RWPE2 (cell line): ENCODE measurements at regions not wholly inside any gene's neighbourhood (a gene's known extent, or its start where the extent isn't known, plus 50 kb on each side); places are given as distances from the start of the nearest gene placed in this dataset.

Experiments used
- ATAC-seq: fragments of 200-7000 bp; cut with Tn5 transposase; 3 replicates; pipeline ENCODE4 v1.9.1; 2021; ENCODE audit warnings: low read depth
- DNase-seq: peaks from one replicate; pipeline ENCODE4 v3.0.0-alpha.2; 2020; ENCODE audit warnings: low spot score
- H3K27ac ChIP-seq: fragments of 450-650 bp; 2 replicates; pipeline ENCODE4 v1.5.1; 2017; ENCODE audit warnings: mild to moderate bottlenecking; ENCODE audit not compliant: poor library complexity, severe bottlenecking
- H3K27me3 ChIP-seq: fragments of 250-450 bp; sonication (Bioruptor Pico); 2 replicates; pipeline ENCODE4 v1.5.1; 2021; ENCODE audit warnings: mild to moderate bottlenecking, moderate library complexity; ENCODE audit not compliant: insufficient read depth, poor library complexity, severe bottlenecking
- H3K36me3 ChIP-seq: fragments of 250-450 bp; sonication (Bioruptor Pico); 2 replicates; pipeline ENCODE4 v1.5.1; 2020; ENCODE audit warnings: low read depth, mild to moderate bottlenecking, moderate library complexity
- H3K4me1 ChIP-seq: fragments of 250-450 bp; sonication (Bioruptor Pico); 2 replicates; pipeline ENCODE4 v1.5.1; 2021; ENCODE audit warnings: mild to moderate bottlenecking, moderate library complexity; ENCODE audit not compliant: insufficient read depth, poor library complexity, severe bottlenecking
- H3K4me3 ChIP-seq: fragments of 250-450 bp; sonication (Bioruptor Pico); 2 replicates; pipeline ENCODE4 v1.5.1; 2021; ENCODE audit warnings: mild to moderate bottlenecking, moderate library complexity; ENCODE audit not compliant: severe bottlenecking
- H3K9me3 ChIP-seq: fragments of 250-450 bp; sonication (Bioruptor Pico); 2 replicates; pipeline ENCODE4 v1.5.1; 2021; ENCODE audit warnings: mild to moderate bottlenecking, moderate library complexity; ENCODE audit not compliant: severe bottlenecking
- CTCF ChIP-seq: fragments of 450-650 bp; IDR thresholded peaks from one replicate; pipeline ENCODE4 v1.5.1; 2017; ENCODE audit warnings: mild to moderate bottlenecking, moderate library complexity; ENCODE audit not compliant: poor library complexity, severe bottlenecking

DNA sequence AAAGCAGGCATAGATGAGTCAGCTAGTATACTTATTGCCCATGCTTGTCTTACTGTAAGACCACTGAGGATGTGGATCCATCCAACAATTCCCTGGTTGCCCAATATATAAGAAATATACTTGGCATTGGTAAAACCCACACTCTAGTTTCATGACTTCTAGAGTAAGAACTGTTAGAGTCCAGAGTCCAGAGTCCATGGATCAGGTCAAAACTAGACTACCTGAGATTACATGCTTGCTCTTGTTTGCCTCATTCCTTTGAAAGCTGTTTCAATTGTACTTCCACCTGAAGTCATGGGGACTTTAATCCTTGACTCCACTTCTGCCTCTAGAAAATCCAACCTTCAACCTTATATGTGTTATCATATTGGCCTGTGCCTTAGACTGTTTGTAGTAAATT, 707.6 kb upstream of the FAM98A start:
- Histone ChIP-seq H3K4me1 (no peaks in the 10 kb centered on the region), H3K4me3 (no peak overlapping the region), H3K9me3 (no peaks in the 10 kb centered on the region), H3K27ac (no peak overlapping the region), H3K27me3 (no peaks in the 10 kb centered on the region), H3K36me3 (no peaks in the 10 kb centered on the region)
- ATAC-seq, result no peak
- DNase-seq, result no peak
- TF ChIP-seq CTCF, result no peak

GRCh38 chr2:34305587-34305986, 706.5 kb upstream of the FAM98A start:
- no peak for ATAC-seq
- Histone ChIP-seq H3K4me3 (no peak overlapping the region), H3K36me3 (no peaks in the 10 kb centered on the region), H3K27me3 (no peaks in the 10 kb centered on the region), H3K4me1 (no peaks in the 10 kb centered on the region), H3K27ac (no peak overlapping the region), H3K9me3 (no peaks in the 10 kb centered on the region)
- DNase-seq, result no peak
- TF ChIP-seq CTCF, result no peak

DNA sequence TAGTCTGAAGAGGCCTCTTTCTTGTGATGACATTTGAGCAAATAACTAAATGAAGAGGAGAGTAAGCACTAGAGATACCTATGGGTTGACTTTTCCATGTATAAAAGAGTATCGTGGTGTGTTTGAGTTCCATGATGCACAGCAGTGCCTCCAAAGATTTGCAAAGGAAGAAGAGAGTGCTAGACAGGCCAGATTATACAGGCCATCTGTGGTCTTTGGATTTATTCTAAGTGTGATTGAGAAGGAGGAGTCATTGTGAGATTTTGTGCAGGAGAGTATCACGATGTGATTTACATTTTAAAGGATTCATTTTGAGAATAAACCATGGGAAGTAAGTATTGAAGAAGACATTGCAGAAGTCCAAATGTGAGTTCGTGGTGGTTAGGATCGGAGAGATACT, 695.9 kb upstream of the FAM98A start:
- no peak for ATAC-seq

GRCh38 chr2:34291076-34291475, 692.0 kb upstream of the FAM98A start:
- Histone ChIP-seq H3K9me3 (no peaks in the 10 kb centered on the region), H3K4me3 (no peak overlapping the region), H3K4me1 (no peaks in the 10 kb centered on the region), H3K36me3 (no peaks in the 10 kb centered on the region), H3K27me3 (no peaks in the 10 kb centered on the region), H3K27ac (no peak overlapping the region)
- no peak for ATAC-seq
- no peak for TF ChIP-seq CTCF
- no peak for DNase-seq

More for the DNA sequence above, 695.9 kb upstream of the FAM98A start:
- Histone ChIP-seq H3K9me3 (no peaks in the 10 kb centered on the region), H3K4me3 (no peak overlapping the region), H3K4me1 (no peaks in the 10 kb centered on the region), H3K27ac (no peak overlapping the region), H3K36me3 (no peaks in the 10 kb centered on the region), H3K27me3 (no peaks in the 10 kb centered on the region)
- TF ChIP-seq CTCF, result no peak
- no peak for DNase-seq

DNA sequence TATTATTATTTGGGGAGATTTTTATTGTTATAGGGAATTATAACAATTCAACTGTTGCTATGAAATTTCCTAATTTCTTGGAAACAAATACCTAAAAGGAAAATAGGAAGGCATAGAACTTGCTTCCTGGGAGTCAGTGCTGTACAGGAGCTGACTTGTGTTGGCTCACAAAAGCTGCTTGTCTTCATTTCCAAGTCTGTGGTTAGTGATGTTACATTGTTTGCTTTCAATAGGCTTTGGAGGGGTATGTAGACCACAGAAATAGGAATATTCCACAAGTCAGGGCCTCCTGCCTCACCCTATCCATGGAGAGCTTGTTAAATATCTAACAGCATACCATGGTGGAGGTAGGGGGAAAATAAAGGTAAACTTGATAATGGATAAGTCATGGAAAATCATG, 688.9 kb upstream of the FAM98A start:
- DNase-seq (no peak), ATAC-seq (no peak)
- no peaks in the 10 kb centered on the region for H3K9me3 ChIP-seq
- no peak overlapping the region for H3K27ac ChIP-seq
- H3K36me3 ChIP-seq, result no peaks in the 10 kb centered on the region
- no peaks in the 10 kb centered on the region for H3K27me3 ChIP-seq
- no peak for TF ChIP-seq CTCF
- H3K4me3 ChIP-seq, result no peak overlapping the region
- H3K4me1 ChIP-seq, result no peaks in the 10 kb centered on the region
